Prostate gland (tissue), 2 donors: ENCODE measurements at regions not wholly inside any gene's neighbourhood (a gene's known extent, or its start where the extent isn't known, plus 50 kb on each side); places are given as distances from the start of the nearest gene placed in this dataset.

ENCODE experiments used
- CTCF ChIP-seq, 4 experiments: fragments of 200-600 bp in 2 of 4; fragments of 450-650 bp in 2 of 4; sonication (generic) in 2 of 4; IDR thresholded peaks; 1 replicate in 3 of 4; 2 replicates in 1 of 4; pipeline ENCODE4 v1.5.1; 2016 to 2019; ENCODE audit warnings: antibody characterized with exemption in 4 of 4, mild to moderate bottlenecking in 2 of 4, moderate library complexity in 2 of 4
- POLR2A ChIP-seq: fragments of 450-650 bp; IDR thresholded peaks from one replicate; pipeline ENCODE4 v1.6.1; 2016; ENCODE audit warnings: antibody characterized with exemption, mild to moderate bottlenecking
- POLR2AphosphoS5 ChIP-seq: sonication (generic); formaldehyde crosslinking; IDR thresholded peaks from one replicate; pipeline ENCODE4 v1.6.1; 2017; ENCODE audit warnings: antibody characterized with exemption

DNA sequence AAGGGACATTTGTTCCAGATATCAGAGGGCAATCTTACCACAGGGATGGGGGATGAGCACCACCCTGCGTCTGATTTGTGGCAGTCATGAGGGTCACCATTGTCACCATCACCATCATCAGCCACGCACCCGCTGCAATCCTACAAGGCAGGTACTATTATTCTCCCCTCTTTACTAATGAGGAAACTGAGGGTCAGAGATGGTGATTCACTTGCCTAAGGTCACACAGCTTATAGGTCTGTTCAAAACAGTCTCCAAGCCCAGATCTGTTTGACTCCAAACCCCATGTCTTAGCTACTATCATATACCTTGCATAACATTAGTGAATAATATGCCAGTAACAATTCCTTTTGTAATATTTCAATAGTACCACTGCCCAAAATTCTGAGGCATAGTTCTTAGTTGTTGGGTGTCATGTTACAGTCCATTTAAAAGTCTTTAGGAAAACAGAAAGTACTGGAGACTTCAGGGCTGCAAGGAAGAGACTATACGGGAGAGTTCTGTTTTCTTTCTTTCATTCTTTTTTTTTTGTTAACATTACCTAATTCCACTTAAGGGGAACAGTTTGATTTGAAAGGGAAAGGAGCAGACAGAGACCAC, 166.4 kb downstream of the C16orf95 start:
- TF ChIP-seq CTCF (IDR thresholded peaks at IDR 0.05) (no peak), POLR2AphosphoS5 (no peak), POLR2A (no peak)
